ENCODE measurements at regions not wholly inside any gene's neighbourhood (a gene's known extent, or its start where the extent isn't known, plus 50 kb on each side); places are given as distances from the start of the nearest gene placed in this dataset.

GRCh38 chr4:167406181-167406580 lies 171.9 kb upstream of the SPOCK3 start:
- CTCF ChIA-PET, result no interaction called here
- POLR2A ChIA-PET, result no interaction called here

GRCh38 chr4:167415461-167415860 lies 181.2 kb upstream of the SPOCK3 start:
- no peaks in the 10 kb centered on the region for H3K36me3 ChIP-seq (ENCODE audit: control insufficient read depth, insufficient read depth, low read length)
- DNase-seq (ENCODE audit: low read depth), result no peak
- ChIA-PET CTCF (no interaction called here), POLR2A (no interaction called here)
- H3K27me3 ChIP-seq (ENCODE audit: control insufficient read depth, insufficient read depth, low read length), result no peaks in the 10 kb centered on the region
- H3K4me3 ChIP-seq (ENCODE audit: low read depth, low read length), result no peak overlapping the region
- TF ChIP-seq, protein P1, sequence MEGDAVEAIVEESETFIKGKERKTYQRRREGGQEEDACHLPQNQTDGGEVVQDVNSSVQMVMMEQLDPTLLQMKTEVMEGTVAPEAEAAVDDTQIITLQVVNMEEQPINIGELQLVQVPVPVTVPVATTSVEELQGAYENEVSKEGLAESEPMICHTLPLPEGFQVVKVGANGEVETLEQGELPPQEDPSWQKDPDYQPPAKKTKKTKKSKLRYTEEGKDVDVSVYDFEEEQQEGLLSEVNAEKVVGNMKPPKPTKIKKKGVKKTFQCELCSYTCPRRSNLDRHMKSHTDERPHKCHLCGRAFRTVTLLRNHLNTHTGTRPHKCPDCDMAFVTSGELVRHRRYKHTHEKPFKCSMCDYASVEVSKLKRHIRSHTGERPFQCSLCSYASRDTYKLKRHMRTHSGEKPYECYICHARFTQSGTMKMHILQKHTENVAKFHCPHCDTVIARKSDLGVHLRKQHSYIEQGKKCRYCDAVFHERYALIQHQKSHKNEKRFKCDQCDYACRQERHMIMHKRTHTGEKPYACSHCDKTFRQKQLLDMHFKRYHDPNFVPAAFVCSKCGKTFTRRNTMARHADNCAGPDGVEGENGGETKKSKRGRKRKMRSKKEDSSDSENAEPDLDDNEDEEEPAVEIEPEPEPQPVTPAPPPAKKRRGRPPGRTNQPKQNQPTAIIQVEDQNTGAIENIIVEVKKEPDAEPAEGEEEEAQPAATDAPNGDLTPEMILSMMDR (IDR thresholded peaks at IDR 0.05; ENCODE audit: insufficient read depth, low read depth, low read length), result no peak

More at GRCh38 chr4:167406181-167406580, 171.9 kb upstream of the SPOCK3 start:
- TF ChIP-seq, protein P1 (IDR thresholded peaks at IDR 0.05; ENCODE audit: insufficient read depth, low read depth, low read length), result no peak
- Histone ChIP-seq H3K36me3 (ENCODE audit: control insufficient read depth, insufficient read depth, low read length) (no peaks in the 10 kb centered on the region), H3K27me3 (ENCODE audit: control insufficient read depth, insufficient read depth, low read length) (no peaks in the 10 kb centered on the region), H3K4me3 (ENCODE audit: low read depth, low read length) (no peak overlapping the region)
- DNase-seq (ENCODE audit: low read depth), result no peak

- Histone ChIP-seq H3K36me3 (ENCODE audit: control insufficient read depth, insufficient read depth, low read length) (no peaks in the 10 kb centered on the region), H3K4me3 (ENCODE audit: low read depth, low read length) (no peak overlapping the region), H3K27me3 (ENCODE audit: control insufficient read depth, insufficient read depth, low read length) (no peaks in the 10 kb centered on the region)
- no peak for DNase-seq (ENCODE audit: low read depth)
- CTCF ChIA-PET, result no interaction called here
- POLR2A ChIA-PET, result no interaction called here
- TF ChIP-seq, protein P1 (IDR thresholded peaks at IDR 0.05; ENCODE audit: insufficient read depth, low read depth, low read length), result no peak
Observed at GRCh38 chr4:167419468-167420140, 185.3 kb upstream of the SPOCK3 start.

- TF ChIP-seq, protein P1 (IDR thresholded peaks at IDR 0.05; ENCODE audit: insufficient read depth, low read depth, low read length), result no peak
- ChIA-PET POLR2A (no interaction called here), CTCF (no interaction called here)
- H3K36me3 ChIP-seq (ENCODE audit: control insufficient read depth, insufficient read depth, low read length), result no peaks in the 10 kb centered on the region
- no peak for DNase-seq (ENCODE audit: low read depth)
- H3K4me3 ChIP-seq (ENCODE audit: low read depth, low read length), result no peak overlapping the region
- no peaks in the 10 kb centered on the region for H3K27me3 ChIP-seq (ENCODE audit: control insufficient read depth, insufficient read depth, low read length)
Observed at GRCh38 chr4:167421201-167421600, 186.9 kb upstream of the SPOCK3 start.

DNA sequence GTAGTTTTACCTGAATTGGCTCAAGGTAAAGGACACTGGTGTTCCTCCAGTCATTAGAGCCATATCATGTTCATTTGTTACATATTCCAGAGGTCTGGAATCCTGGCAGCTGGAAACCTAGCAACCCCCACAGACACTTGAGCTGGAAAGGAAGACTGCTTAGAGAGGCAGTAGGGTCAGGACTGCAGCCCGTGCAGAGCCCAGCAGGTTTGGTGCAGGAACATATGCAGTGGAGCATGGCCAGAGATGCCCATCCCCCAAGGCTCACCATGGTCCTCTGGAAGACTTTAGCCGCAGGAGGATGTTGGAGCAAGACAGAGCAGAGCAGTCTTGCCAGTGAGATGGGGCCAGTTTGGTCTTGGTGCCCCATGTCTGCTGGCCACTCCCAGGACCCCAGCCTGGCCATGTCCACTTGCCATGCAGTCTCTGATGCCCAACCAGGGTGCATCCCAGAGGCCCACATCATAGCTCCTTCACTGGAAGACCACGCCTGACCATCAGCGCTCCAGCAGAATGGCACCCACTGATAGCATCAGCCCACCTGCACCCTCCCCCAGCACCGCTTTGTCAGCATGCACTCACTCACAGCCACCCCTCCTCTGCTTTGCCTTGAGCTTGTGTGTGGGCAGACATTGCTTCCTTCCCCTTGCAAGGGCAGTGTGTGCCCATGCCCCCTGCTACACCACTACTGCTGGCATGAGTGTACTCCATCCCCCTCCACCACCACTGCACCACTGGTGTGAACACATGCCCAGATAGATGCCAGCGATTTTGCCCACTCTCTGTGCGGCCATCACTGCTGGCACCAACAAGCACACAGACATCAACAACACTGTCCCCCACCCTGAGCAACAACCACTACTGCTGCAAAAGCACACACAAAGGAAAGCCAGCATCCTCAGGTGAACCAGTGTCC lies 190.3 kb upstream of the SPOCK3 start:
- CTCF ChIA-PET, result no interaction called here
- TF ChIP-seq, protein P1 (IDR thresholded peaks at IDR 0.05; ENCODE audit: insufficient read depth, low read depth, low read length), result no peak
- POLR2A ChIA-PET, result no interaction called here

More for the DNA sequence above, 190.3 kb upstream of the SPOCK3 start:
- Histone ChIP-seq H3K27me3 (ENCODE audit: control insufficient read depth, insufficient read depth, low read length) (no peaks in the 10 kb centered on the region), H3K4me3 (ENCODE audit: low read depth, low read length) (no peak overlapping the region), H3K36me3 (ENCODE audit: control insufficient read depth, insufficient read depth, low read length) (no peaks in the 10 kb centered on the region)
- no peak for DNase-seq (ENCODE audit: low read depth)

All from BJ (cell line).